Daoy (cell line): ENCODE measurements at regions not wholly inside any gene's neighbourhood (a gene's known extent, or its start where the extent isn't known, plus 50 kb on each side); places are given as distances from the start of the nearest gene placed in this dataset.

Experiments
- DNase-seq: peaks from one replicate; pipeline ENCODE4 v3.0.0-alpha.2; 2015; ENCODE audit warnings: low read depth

DNA sequence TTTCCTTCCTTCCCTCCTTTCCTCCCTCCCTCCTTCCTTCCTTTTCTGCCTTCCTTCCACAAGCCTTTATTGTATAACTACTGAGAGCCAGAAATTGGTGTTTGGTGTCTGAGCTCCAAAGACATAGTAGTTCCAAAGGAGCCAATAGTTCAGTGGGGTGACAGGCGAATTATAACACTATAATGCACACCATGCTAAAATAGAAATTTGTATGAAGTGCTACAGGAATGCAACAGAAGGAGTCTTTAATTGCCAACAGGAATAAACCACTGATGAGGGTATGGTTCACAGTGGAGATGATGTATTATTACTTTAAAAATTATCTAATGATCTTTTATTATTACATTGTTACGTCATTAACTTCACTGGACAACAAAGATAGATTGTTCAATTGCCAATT, 158.8 kb upstream of the SP8 start:
- DNase-seq: no peak

DNA sequence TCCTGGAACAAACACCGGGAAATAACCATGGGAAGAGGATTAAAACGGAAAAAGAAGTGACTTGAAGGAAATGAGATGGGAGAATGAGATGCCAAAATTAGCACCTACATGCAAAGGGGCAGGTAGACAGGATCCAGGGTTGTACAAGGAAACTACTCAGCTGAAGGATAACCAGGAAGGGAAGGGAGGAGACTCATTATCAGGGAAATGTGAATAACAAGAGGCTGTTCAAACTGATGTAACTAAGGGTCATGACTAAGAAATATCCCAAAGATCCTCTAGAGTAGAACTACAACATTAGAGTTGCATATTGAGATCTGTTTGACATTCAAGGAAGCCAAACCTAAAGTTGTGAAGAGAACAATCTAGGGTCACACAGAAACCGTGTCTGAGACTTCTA, 166.2 kb upstream of the SP8 start:
- no peak for DNase-seq

DNA sequence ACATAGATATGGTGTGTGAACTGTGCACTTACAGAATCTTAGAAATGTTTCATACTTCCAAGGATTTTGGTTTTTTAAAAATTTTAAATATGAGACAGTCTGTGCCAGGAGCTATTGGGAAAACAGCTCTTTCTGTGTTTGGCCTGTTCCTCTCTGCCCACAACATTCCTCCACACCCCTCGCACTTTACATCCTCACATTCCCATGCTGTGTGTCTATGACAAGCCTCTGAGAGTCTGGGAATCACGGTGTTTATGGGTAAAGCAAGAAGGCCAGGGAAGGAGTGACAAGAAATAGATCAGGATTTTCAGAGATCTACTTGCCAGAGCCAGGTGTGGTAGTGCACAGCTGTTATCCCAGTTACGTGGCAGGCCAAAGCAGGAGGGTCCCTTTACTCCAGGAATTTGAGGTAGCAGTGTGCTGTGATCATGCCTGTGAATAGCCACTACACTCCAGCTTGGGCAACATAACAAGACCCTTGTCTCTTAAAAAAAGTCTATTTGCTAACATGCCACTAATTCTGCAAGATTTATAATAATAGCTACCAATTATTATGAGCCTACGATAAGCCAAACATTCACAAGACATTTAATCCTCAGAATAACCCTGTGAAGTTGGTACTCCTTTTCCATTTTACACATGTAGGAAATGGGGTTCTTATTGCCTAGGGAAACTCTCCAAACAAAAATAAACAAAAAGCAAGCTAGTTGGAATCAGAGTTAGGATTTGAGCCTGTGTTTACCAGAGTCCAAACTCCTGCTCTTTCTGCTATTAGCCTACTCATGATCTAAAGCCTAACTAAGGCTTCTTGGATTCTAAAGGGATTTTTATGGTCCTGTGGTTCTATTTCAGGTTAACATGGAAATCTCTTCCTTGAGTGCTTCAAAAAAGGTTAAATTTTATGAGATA, 168.3 kb upstream of the SP8 start:
- DNase-seq: peak; percentile 19

DNA sequence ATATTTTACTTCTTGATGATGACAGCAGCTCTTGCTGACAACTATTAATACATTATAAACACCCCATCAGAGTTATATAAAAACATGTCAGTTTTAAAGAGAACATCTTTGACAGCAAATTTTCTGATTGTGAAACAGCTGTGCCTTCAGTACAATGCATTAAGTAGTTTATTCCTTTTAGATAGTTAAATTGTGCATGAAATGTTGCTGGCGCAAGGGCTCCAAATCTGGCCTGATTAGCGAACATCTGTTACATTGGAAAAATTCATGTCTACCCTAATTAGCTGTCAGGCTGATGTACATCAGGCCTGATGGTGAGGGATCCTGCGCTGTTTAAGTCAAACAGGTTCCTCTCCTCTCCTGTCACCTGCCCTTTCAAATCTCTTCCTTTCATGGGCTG, 171.9 kb upstream of the SP8 start:
- no peak for DNase-seq

DNA sequence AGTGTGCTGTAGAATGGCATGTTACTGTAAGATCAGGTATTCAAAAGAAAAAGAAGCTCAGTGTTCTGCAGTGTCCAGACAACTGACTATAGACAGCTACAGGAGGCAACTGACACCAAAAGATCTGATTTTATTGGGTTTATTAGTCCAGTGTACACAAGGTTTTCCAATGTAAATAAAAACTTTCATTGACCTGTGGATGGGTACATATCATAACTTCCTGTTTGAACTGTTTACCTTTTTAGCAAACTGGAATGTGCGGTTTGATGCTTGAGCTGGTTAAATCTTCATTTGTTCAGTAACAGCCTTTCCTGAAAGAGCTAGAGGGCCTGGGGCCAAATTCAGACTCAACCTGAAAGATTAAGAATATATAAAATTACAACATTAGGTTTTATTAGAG, 172.6 kb upstream of the SP8 start:
- peak; percentile 37 for DNase-seq

DNA sequence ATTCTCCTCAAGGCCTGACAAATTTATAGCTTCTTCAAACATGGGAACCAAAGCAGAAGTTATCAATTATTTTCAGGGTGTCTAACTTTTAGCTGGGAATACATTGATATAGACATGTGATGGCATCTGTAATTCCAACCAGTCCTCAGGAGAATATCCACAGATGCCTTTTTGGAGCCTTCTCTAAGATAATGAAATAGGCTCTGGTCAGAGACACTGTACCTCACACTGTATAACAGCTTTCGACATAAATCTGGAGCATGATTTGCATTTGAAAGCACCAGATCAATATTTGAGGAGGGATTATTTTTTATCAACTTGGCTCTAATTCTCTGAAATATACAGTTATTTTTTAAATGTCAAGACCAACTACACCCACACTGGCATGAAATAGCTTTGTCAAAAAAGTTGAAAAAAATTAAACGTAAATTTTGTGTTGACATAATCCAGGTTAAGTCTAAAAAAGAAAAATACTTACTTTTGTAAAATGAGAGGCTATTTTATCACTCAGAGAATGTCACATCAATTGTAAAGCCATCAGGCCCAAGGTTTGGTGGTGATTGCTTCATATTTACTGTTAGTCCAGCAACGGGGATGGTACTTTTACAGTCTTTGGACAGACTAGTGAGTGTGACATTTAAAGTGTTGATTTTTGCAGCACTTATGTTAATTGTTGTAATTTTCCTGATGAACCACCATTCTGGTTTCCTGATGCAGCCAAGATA, 177.0 kb upstream of the SP8 start:
- no peak for DNase-seq

DNA sequence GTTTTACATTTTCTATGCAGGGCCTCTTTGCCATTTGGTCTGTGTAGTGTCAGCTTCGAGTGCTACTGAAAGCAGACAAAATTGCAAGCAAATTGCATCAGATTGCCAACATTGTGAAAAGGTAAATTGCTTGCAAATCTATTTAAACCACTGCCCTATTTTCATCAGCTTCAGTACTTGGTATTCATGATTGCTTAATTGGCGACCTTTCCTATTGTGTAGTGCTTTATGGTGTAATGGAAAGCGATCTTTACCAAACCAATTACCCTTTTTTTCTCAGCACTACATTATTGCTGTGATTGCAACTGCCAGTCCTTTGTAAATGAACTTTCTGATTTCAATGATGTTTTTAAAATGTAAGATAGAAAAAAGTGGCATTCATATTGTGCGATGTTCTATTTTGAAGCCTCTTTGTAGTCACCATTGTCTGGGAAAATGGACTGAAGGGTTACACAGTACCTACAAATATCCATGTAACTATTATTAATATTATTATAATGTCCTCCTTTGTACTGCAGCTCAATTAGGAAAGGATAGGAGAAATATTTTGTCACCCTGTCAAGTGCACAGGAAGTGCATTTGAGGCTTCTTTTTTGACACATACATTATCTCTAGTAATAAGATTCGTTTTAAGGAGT, 177.7 kb upstream of the SP8 start:
- DNase-seq: no peak

DNA sequence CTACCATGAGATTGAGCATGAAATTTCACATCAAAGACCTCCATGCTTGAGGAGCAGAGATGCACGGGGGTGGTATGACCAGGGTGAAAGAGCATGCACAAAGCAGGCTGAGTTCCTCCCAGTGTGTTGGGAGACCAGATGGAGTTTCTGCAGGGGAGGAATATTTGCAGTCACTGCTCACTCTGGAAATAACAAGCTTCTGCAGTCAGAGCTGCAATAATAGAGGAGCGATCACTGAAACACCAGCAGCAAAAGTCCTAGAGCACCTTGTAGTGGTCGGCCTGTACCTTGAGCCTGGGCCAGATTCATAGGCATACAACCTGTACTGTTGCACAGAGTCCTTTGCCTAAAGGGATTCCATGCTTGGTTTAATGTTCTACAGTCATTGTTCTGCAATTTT, 184.5 kb upstream of the SP8 start:
- no peak for DNase-seq

DNA sequence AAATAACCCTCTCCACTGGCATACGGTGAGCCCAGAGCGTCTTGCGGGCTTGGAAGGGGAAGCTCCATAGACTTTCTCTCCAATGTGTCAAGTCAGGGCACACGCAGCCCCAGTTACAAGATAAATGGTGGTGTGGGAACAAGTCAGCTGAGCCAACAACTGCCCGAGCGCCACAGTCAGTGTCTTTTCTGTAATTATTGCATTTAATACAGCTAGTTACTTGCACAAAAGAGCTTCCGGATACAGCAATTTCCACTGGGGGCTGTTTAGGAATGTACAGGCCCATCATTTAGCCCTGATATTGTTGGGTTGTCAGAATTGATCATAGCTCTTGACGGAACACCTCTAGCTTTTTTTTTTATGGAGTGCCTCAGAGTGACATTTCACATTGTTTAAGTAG, 193.5 kb upstream of the SP8 start:
- no peak for DNase-seq

DNA sequence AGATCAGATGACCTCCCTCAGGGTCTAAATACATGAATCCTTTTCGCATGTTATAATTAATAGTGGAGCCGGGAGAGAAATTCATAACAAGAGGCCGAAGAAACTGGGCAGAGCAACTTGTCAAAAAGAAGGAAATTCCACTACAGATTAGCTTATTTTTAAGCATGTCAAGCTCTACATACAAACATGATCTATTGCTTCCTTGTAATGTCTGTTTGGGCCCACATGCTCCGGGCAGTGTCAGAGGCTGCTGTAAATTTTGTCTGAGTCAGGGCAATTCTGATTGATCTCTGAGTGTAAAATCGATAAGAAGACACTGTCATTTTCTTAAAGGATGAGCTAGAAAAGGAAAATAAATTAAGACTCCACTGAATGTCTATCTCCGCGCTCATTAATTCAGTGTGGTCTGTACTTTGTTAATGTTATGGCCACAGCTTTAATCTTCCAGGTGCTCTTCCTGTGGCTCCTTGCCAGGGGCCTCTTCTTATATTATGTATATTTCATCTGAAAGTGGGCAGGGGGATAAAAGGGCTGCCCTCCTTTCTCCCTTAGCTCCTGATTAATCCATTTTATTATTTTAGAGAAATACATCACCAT, 194.1 kb upstream of the SP8 start:
- DNase-seq: no peak

DNA sequence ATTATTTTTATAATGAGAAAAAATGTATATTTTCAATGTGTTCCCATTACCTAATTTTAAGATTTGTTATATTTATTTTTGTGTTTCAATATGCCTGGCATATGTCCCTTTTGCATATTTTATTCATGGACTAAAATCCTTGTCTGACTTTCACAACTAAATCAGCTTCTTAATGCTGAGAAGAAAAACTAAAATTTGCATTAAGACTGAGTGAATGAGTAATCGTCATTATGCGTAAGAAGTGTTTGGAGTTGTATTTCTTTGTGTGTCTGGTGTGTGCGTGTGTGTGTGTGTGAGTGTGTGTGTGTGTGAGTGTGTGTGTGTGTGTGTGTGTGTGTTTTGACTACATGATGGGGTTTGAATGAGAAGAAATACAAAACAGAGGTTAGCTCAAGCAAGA, 201.7 kb upstream of the SP8 start:
- DNase-seq: no peak

DNA sequence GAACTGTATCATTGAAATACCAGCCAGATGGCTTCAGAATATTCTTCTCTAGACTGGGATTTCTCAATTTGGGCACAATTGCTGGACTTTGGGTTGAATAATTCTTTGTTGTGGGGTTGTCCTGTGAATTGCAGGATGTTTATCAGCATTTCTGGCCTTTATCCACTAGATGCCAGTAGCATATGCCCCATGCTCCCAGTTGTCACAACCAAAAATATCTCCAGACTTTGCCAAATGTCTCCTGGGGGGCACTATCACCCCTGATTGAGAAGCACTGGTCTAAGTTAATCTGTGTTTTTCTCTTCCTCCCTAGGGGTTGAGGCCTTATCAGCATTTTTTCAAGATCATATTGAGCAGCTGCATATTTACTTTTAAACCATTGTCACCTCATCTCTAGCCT, 204.9 kb upstream of the SP8 start:
- no peak for DNase-seq

DNA sequence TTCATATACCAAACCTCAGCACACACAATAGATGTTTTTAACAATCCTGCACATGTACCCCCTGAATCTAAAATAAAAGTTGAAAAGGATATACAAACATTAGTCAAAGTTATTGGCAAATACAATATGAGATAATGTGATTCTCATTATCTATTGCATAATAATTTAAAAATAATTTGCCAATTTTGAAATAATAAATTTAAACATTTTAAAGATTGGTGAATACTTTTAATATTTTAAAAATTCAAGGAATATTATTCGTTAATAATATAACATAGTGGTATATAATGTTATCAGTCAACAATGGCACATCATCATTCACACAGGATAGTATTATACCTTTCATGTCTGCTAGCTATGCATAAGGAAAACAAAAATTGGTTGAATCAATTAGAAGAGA, 207.0 kb upstream of the SP8 start:
- DNase-seq: no peak

DNA sequence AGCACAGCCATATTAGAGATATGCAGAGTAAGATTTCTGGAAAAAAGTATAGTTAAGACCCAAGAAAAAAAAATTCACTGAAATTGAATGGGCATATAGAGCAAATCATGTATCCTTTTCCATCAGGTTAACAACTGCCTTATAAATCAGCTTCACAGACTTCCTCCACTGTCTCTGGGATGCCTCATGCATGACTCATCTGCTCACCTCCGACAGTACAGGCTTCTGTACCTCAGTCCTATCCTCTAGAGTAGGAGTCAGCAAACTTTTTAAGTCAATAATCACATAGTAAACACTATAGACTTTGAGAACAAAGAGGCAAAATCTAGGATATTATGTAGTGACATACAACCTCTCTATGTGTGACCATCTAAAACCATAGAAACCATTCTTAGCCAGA, 211.6 kb upstream of the SP8 start:
- DNase-seq: peak; percentile 50

DNA sequence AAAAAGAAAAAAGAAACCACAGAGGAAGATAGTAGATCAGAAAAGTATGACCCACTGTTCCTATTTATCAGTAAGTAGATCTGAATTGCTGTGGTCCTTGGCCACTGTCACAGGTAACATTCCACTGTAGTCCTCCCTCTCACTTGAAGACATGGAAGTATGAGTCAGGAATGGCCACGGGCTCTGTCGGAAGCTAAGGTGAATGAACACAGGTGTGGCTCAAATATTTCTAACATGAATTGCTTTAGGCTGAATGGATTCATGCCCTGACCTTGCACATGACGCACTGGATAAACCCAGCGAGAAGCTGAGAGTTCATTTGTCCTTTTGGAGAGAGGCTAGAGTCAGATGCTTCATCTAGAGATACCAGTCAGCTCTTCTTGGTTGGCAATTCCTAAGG, 224.5 kb upstream of the SP8 start:
- DNase-seq: no peak

DNA sequence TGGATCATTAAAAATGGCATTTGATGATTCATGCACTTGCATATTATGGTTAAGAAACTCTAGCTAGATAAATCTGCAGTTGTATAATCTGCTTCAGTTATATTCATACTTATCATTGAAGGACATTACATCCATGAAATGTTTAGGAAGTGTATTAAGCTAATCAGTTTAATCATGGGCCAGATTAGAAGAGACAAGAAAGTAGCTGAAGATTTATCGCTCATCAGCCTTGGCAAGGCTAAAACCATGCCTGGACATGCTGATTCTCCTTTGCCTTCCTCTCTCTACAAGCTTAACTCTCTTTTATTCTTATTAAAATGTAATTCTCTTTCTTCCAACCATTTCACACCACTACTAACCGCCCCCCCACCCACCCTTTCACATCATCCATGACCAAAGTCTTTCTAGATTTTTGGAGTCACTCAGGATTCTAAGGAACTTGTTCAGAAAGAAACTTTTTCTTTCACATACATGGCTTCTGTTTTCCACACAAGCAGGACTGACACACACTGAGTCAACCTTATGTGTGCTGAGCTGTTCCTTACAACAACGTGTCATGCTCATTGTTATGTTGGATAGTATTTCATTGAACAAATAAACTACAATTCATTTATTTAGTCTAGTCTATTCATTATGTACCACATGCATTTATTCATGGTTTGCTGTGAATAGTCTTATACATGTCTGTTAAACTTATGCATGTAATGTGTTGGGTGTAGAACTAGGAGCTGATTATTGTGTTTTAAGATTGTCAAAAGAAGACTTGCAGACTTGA, 227.3 kb upstream of the SP8 start:
- peak; percentile 71 for DNase-seq

DNA sequence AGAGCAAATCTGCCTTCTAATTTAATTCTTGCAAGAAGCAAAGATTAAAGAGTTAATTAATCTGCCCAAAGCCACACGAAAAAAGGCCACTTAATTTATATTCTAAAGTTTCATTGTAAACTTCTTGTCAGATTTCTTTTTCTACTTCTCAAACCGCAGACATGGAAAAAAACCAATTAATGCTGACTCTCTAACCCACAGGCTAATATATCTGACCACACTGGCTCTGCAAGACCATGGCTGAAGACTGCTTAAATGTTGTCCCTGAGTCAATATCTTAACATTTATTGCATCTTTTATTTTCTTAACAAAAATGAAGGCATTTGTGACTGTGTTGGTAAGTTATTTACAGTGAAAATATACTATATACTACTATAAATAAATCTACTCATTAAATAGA, 234.0 kb upstream of the SP8 start:
- no peak for DNase-seq

DNA sequence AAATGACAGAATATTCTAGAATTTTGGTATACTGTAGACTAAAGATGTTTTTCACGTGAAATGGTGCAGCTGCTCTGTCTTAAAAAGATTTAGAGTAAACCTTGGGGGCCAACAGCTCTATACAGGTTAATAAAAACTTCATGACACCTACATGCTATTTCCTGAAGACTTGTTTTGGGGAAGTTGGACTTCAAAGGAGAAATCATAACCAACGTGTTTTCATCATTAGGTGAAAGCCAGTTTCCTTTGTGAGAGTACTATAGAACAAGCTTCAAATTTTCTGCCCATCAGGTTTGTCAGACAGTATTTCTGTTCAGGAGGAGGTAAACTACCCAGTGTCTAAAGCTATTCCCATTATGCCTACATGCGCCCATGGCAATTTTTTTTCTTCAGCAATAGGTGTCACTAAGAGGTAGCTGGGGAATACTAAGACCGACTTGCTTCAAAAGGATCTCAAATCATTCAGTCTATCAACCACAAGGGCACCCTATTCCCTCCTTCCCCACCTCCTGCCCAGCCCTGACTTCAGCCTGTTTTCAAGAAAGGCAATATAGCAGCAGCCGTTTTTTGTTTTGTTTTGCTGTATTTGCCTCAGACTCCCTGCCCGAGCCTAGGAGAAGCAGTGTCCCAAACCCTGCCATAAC, 237.3 kb upstream of the SP8 start:
- no peak for DNase-seq

DNA sequence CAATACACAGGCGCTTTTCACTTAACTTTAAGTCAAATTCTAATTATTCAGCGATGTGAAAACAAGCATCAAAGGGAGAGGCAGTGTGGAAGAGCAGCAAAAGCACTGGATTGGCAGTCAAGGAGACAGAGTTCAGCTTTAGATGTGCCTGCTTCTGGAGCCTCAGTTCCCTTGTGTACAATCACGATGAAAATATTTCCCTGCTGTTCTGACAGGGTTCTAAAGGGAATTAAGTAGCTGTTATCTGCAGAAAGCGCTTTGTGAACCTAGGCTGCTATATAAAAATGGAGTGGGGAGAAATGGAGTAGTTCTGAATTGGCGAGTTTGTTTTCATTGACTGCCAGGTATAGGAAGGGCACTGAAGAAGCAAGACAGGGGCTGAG, 237.8 kb upstream of the SP8 start:
- no peak for DNase-seq

DNA sequence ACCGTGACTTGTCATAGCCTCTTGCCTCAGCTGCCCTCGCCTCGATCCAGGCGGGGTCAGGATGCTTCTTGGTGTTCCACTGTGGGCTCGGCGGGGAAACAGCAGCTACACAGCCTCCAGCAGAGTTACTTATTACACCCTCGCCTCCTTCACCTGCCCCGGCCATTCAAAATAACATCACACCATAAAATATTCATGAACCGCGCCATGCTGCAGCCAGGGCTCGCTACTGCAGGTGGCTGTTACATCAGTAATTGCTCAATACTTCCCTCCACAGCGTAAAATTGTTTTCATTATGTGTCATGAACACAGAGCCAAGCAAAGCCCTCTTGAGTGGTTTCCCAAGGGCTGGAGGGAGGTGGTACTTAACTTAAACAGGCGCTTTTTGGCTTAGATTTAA, 241.5 kb upstream of the SP8 start:
- DNase-seq: peak; percentile 86

DNA sequence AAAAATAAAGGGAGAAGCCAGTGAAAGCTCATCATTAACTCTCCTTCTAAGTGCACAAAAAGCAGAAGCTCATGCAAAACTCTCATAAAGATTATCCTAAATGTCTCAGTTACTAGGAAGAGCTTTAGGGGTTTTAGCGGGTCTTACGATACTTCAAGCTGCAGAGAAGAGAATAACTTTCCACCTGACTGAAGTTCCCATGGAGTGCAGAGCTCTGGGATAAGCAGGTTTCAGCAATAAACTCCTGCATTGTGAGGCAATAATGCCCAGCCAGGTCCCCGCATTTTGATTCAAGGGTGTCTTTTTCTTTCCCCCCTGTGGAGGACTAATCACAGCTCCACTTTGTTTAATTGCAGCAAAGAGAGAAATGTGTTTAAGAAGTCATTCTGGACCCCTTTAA, 241.9 kb upstream of the SP8 start:
- DNase-seq: no peak
